Body of pancreas (tissue), 4 donors: ENCODE measurements at regions not wholly inside any gene's neighbourhood (a gene's known extent, or its start where the extent isn't known, plus 50 kb on each side); places are given as distances from the start of the nearest gene placed in this dataset.
"Not testable (repeated sequence)": the region's sequence is repeated elsewhere in the genome, so short reads cannot be mapped to it uniquely, and the experiment has no call there.

Experiments
- ATAC-seq: fragments of 150-250 bp; one replicate; pipeline ENCODE4 v1.9.1; 2016
- DNase-seq, 4 donors: peaks; one replicate each; pipeline ENCODE4 v3.0.0-alpha.2; 2019
- H3K27ac ChIP-seq, 4 donors: fragments of 200-600 bp; sonication (generic); 1 replicate in 3 of 4; 2 replicates in 1 of 4; pipeline versions ENCODE4 v1.5.1 to v1.6.1; 2016 to 2019; ENCODE audit warnings: mild to moderate bottlenecking in 1 of 4, mixed read lengths in 1 of 4, moderate library complexity in 1 of 4
- H3K27me3 ChIP-seq, 2 donors: fragments of 200-600 bp; sonication (generic); one replicate each; pipeline ENCODE4 v1.6.0; 2016; ENCODE audit warnings: mild to moderate bottlenecking in 1 of 2
- H3K36me3 ChIP-seq, 2 donors: fragments of 200-600 bp; sonication (generic); replicated peaks in 1 of 2; 2 replicates each; pipeline ENCODE4 v1.5.1; 2016; ENCODE audit warnings: low read depth in 2 of 2; ENCODE audit not compliant: insufficient read depth in 1 of 2
- H3K4me1 ChIP-seq: fragments of 200-600 bp; sonication (generic); one replicate; pipeline ENCODE4 v1.6.0; 2016
- H3K4me3 ChIP-seq, 2 donors: fragments of 200-600 bp; sonication (generic); 1 replicate in 1 of 2; 2 replicates in 1 of 2; pipeline ENCODE4 v1.5.1; 2016 to 2019
- H3K9me3 ChIP-seq, 3 donors: fragments of 200-600 bp; sonication (generic); 1 replicate in 2 of 3; 2 replicates in 1 of 3; pipeline ENCODE4 v1.5.1; 2016
- POLR2A ChIP-seq, 3 donors: fragments of 450-650 bp; IDR thresholded peaks; one replicate each; pipeline ENCODE4 v1.6.1; 2016; ENCODE audit warnings: antibody characterized with exemption in 3 of 3, mild to moderate bottlenecking in 2 of 3
- WGBS, 2 donors: methylation state at CpG; one replicate each; pipeline ENCODE4 v1.1.5; 2017; 5-methylcytosine and 5-hydroxymethylcytosine counted together
- intact Hi-C: fragments of 100-400 bp; cut with DNase I; formaldehyde crosslinking; loops from one replicate; pipeline ENCODE4 v1.15.1; 2023
- TF ChIP-seq, protein P1 (sequence below), 7 experiments: fragments of 450-650 bp in 4 of 7; fragments of 200-600 bp in 3 of 7; sonication (generic) in 3 of 7; IDR thresholded peaks; one replicate each; pipeline ENCODE4 v1.5.1; 2016 to 2019; ENCODE audit warnings: antibody characterized with exemption in 7 of 7

DNA sequence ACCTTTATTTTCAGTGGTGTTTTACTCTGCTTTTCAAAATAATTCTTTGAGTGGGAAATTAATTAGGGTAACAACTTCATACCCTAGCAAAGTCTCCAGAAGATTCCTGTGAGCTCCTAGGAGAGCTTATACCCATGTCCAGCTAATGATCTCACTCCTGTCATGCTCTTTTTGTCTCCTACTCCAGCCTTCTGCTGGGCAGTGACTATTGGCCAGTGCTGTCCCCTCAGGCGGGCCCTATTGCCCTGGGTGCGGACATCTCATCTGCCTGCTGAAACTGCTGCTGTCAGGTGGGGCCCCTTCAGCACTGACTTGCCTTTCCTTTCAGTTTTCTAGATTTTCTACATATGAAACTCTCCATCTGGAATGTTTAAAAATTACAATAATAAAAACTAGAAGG is 80.3 kb downstream of the EBLN1 start:
- 65 to 75% methylated on average over 2 of the region's 2 CpGs for WGBS, 2 donors
- no peak overlapping the region for H3K27ac ChIP-seq
- DNase-seq = no peak
- TF ChIP-seq, protein P1, sequence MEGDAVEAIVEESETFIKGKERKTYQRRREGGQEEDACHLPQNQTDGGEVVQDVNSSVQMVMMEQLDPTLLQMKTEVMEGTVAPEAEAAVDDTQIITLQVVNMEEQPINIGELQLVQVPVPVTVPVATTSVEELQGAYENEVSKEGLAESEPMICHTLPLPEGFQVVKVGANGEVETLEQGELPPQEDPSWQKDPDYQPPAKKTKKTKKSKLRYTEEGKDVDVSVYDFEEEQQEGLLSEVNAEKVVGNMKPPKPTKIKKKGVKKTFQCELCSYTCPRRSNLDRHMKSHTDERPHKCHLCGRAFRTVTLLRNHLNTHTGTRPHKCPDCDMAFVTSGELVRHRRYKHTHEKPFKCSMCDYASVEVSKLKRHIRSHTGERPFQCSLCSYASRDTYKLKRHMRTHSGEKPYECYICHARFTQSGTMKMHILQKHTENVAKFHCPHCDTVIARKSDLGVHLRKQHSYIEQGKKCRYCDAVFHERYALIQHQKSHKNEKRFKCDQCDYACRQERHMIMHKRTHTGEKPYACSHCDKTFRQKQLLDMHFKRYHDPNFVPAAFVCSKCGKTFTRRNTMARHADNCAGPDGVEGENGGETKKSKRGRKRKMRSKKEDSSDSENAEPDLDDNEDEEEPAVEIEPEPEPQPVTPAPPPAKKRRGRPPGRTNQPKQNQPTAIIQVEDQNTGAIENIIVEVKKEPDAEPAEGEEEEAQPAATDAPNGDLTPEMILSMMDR (IDR thresholded peaks at IDR 0.05) = no peak
- no peak for TF ChIP-seq POLR2A (IDR thresholded peaks at IDR 0.05)
- ATAC-seq = no peak
- H3K4me1 ChIP-seq = no peaks in the 10 kb centered on the region
- no peak overlapping the region for H3K4me3 ChIP-seq
- H3K27me3 ChIP-seq = no peaks in the 10 kb centered on the region
- intact Hi-C loops = no loop called here
- no peaks in the 10 kb centered on the region for H3K9me3 ChIP-seq
- H3K36me3 ChIP-seq = no peaks in the 10 kb centered on the region

DNA sequence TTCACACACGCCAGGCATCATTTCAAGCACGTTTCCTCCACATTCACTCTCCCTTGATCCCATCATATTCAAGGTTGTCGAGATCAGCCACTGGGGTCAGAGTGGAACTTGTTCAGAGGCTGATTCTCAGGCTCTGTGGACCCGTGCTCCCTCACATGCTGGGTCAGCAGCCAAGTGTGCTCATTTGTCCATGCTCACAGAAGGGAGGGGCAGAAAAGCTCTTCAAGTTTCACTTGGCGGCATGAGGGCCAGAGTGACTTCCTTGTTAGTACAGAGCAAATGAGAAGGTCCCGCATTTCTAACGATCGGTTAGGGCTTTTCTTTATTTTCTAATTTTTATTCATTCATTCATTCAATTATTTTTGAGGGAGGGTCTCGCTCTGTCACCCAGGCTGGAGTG is 82.2 kb downstream of the EBLN1 start:
- DNase-seq = no peak

DNA sequence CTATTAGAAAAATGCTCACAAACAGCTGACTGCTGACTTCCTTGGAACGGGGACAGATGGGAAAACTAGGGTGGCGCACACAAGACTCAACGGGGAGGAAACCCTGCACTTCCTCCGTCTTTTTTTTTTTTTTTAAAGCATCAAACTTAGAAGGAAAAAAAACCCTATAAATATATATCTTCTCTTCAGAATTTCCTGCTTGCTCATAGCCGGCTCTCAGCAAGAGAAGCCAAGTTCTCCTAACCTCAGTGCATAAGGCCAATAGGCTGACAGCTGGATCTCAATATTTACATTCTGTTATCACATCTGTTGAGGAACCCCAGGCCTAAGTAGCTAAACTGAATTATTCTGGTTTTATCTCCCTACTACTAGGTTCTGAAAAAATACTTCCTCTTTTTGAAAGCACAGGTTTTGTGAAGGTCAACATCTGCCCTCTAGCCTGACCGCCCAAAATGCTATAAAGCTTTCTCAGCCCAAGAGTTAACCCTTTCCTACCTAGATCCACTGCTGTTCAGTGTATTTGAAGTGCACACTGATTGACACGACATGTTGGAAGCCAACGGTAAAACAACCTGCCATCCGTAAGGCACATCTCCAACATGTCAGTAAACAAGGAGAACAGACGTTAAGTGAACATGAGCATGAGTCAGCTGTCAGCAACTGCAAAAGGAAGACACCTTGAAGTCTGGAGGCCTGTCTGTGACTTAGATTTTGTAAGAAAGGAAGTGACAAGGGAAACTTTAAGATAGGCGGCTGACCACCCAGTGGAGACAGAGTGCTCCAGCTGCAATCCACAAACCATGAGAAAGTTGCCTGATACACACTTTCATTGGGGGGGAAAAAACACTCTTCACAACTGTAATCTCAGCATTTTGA is 83.8 kb downstream of the EBLN1 start:
- intact Hi-C loops = no loop called here
- DNase-seq = no peak

More for the DNA sequence above, 82.2 kb downstream of the EBLN1 start:
- TF ChIP-seq, protein P1 (IDR thresholded peaks at IDR 0.05) = no peak
- TF ChIP-seq POLR2A (IDR thresholded peaks at IDR 0.05) = no peak
- 73 to 83% methylated on average over 9 of the region's 9 CpGs for WGBS, 2 donors
- ATAC-seq = no peak
- no peaks in the 10 kb centered on the region for H3K36me3 ChIP-seq
- no peaks in the 10 kb centered on the region for H3K4me1 ChIP-seq
- intact Hi-C loops = no loop called here
- no peaks in the 10 kb centered on the region for H3K27me3 ChIP-seq
- no peak overlapping the region for H3K27ac ChIP-seq
- no peak overlapping the region for H3K4me3 ChIP-seq
- no peaks in the 10 kb centered on the region for H3K9me3 ChIP-seq

DNA sequence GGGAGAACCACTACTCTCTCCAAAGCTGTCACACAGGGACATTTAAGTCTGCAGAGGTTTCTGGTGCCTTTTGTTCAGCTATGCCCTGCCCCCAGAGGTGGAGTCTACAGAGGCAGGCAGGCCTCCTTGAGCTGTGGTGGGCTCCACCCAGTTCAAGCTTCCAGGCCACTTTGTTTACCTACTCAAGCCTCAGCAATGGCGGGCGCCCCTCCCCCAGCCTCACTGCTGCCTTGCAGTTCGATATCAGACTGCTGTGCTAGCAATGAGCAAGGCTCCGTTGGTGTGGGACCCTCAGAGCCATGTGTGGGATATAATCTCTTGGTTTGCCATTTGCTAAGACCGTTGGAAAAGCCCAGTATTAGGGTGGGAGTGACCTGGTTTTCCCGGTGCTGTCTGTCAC is 87.0 kb downstream of the EBLN1 start:
- H3K36me3 ChIP-seq, intact Hi-C loops, H3K9me3 ChIP-seq, DNase-seq, H3K4me3 ChIP-seq, H3K27me3 ChIP-seq, H3K4me1 ChIP-seq, H3K27ac ChIP-seq, ATAC-seq: not testable (repeated sequence)
- WGBS, 2 donors = 71% methylated on average over 6 of the region's 6 CpGs

More for the DNA sequence above, 83.8 kb downstream of the EBLN1 start:
- no peaks in the 10 kb centered on the region for H3K4me1 ChIP-seq
- no peaks in the 10 kb centered on the region for H3K27me3 ChIP-seq
- ATAC-seq = no peak
- WGBS, 2 donors = 30 to 46% methylated on average over 11 of the region's 11 CpGs
- H3K36me3 ChIP-seq = no peaks in the 10 kb centered on the region
- TF ChIP-seq, protein P1 (IDR thresholded peaks at IDR 0.05) = no peak
- no peak overlapping the region for H3K4me3 ChIP-seq
- no peaks in the 10 kb centered on the region for H3K9me3 ChIP-seq
- no peak overlapping the region for H3K27ac ChIP-seq

DNA sequence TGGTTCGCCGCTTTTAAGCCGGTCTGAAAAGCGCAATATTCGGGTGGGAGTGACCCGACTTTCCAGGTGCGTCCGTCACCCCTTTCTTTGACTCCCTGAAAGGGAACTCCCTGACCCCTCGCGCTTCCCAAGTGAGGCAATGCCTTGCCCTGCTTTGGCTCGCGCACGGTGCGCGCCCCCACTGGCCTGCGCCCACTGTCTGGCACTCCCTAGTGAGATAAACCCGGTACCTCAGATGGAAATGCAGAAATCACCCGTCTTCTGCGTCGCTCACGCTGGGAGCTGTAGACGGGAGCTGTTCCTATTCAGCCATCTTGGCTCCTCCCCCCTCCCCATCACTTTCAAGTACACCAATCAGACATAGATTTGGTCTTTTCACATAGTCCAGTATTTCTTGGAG is 88.2 kb downstream of the EBLN1 start:
- intact Hi-C loops, H3K36me3 ChIP-seq, ATAC-seq, H3K27me3 ChIP-seq, H3K4me3 ChIP-seq, H3K4me1 ChIP-seq, H3K9me3 ChIP-seq, DNase-seq, H3K27ac ChIP-seq: not testable (repeated sequence)
- 91 to 96% methylated on average over 16 to 20 of the region's 22 CpGs for WGBS, 2 donors

DNA sequence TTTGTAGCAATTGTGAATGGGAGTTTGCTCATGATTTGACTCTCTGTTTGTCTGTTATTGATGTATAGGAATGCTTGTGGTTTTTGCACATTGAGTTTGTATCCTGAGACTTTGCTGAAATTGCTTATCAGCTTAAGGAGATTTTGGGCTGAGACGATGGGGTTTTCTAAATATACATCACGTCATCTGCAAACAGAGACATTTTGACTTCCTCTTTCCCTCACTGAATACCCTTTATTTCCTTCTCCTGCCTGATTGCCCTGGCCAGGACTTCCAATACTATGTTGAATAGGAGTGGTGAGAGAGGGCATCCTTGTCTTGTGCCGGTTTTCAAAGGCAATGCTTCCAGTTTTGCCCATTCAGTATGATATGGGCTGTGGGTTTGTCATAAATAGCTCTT is 96.6 kb downstream of the EBLN1 start:
- intact Hi-C loops, DNase-seq: not testable (repeated sequence)

DNA sequence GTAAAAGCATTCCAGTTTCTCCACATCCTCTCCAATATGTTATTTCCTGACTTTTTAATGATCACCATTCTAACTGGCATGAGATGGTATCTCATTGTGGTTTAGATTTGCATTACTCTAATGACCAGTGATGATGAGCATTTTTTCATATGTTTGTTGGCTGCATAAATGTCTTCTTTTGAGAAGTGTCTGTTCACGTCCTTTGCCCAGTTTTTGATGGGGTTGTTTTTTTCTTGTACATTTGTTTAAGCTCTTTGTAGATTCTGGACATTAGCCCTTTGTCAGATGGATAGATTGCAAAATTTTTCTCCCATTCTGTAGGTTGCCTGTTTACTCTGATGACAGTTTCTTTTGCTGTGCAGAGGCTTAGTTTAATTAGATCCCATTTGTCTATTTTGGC is 97.7 kb downstream of the EBLN1 start:
- 48 to 61% methylated on average over 1 of the region's 1 CpG for WGBS, 2 donors
- H3K36me3 ChIP-seq, H3K27ac ChIP-seq, H3K27me3 ChIP-seq, H3K9me3 ChIP-seq, H3K4me1 ChIP-seq, H3K4me3 ChIP-seq, ATAC-seq, DNase-seq, intact Hi-C loops: not testable (repeated sequence)

More for the DNA sequence above, 96.6 kb downstream of the EBLN1 start:
- not testable (repeated sequence) for H3K4me3 ChIP-seq, H3K36me3 ChIP-seq, H3K4me1 ChIP-seq, H3K27ac ChIP-seq, H3K9me3 ChIP-seq, ATAC-seq, H3K27me3 ChIP-seq
- WGBS, 2 donors = 73 to 80% methylated on average over 3 of the region's 3 CpGs

DNA sequence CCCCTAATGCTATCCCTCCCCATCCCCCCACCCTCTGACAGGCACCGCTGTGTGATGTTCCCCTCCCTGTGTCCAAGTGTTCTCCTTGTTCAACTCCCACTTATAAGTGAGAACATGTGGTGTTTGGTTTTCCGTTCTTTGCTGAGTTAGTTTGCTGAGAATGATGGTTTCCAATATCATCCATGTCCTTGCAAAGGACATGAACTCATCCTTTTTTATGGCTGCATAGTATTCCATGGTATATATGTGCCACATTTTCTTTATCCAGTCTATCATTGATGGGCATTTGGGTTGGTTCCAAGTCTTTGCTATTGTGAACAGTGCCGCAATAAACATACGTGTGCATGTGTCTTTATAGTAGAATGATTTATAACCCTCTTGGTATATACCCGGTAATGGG is 98.2 kb downstream of the EBLN1 start:
- not testable (repeated sequence) for ATAC-seq

More for the DNA sequence above, 98.2 kb downstream of the EBLN1 start:
- H3K4me3 ChIP-seq, H3K36me3 ChIP-seq, H3K4me1 ChIP-seq, H3K27ac ChIP-seq, intact Hi-C loops, H3K27me3 ChIP-seq, H3K9me3 ChIP-seq, DNase-seq: not testable (repeated sequence)
- whole genome bisulfite sequencing, 2 donors = 85 to 86% methylated on average over 5 of the region's 5 CpGs
